ENCODE measurements at regions not wholly inside any gene's neighbourhood (a gene's known extent, or its start where the extent isn't known, plus 50 kb on each side); places are given as distances from the start of the nearest gene placed in this dataset.

GRCh38 chr5:152673601-152674000, 268.5 kb upstream of the NMUR2 start:
- Histone ChIP-seq H3K4me1 (ENCODE audit: control insufficient read depth in 1 of 2, insufficient read depth in 2 of 2, low read length in 2 of 2) (no peaks in the 10 kb centered on the region), H4K20me1 (ENCODE audit: insufficient read depth) (no peaks in the 10 kb centered on the region), H3K36me3 (ENCODE audit: control insufficient read depth in 1 of 2, insufficient read depth in 2 of 2, low read length in 2 of 2) (no peaks in the 10 kb centered on the region), H3K4me3 (replicated peaks in 1 of 2; ENCODE audit: low read depth in 1 of 2, low read length in 2 of 2) (no peak overlapping the region), H3K27ac (ENCODE audit: low read depth, low read length) (no peak overlapping the region), H3K4me2 (ENCODE audit: low read length) (no peak overlapping the region), H3K27me3 (ENCODE audit: insufficient read depth, low read length) (no peaks in the 10 kb centered on the region), H3K9me3 (ENCODE audit: control insufficient read depth in 1 of 2, insufficient read depth in 1 of 2, low read depth in 1 of 2, low read length in 2 of 2) (no peaks in the 10 kb centered on the region; a peak in 1 of 4 replicates), H2AFZ (ENCODE audit: low read depth, low read length, poor library complexity, severe bottlenecking) (no peak overlapping the region), H3K9ac (ENCODE audit: low read length) (no peak overlapping the region), H3K9me2 (ENCODE audit: insufficient read depth) (no peaks in the 10 kb centered on the region), H3K79me2 (ENCODE audit: insufficient read depth, low read length) (no peaks in the 10 kb centered on the region)
- ChIA-PET CTCF (no interaction called here), POLR2A (no interaction called here), RAD21 (ENCODE audit: low non-redundant PET in 1 of 2, low total read pairs in 2 of 2, uncharacterized antibody in 2 of 2, unreplicated experiment in 2 of 2) (no interaction called here)
- no peak for TF ChIP-seq EZH2phosphoT487 (IDR thresholded peaks at IDR 0.05; ENCODE audit: borderline replicate concordance)
- TF ChIP-seq POLR2A (IDR thresholded peaks at IDR 0.05; ENCODE audit: borderline replicate concordance, extremely low read depth, insufficient read depth, insufficient read length), result no peak
- TF ChIP-seq YY1 (IDR thresholded peaks at IDR 0.05; ENCODE audit: extremely low read depth, insufficient replicate concordance, low read depth, low read length), result no peak
- TF ChIP-seq CEBPB (IDR thresholded peaks at IDR 0.05; ENCODE audit: low read depth), result no peak
- TF ChIP-seq SIN3A (IDR thresholded peaks at IDR 0.05; ENCODE audit: low read depth), result no peak
- TF ChIP-seq POLR2AphosphoS5 (IDR thresholded peaks at IDR 0.05; ENCODE audit: low read depth, low read length), result no peak
- TF ChIP-seq, protein P1, sequence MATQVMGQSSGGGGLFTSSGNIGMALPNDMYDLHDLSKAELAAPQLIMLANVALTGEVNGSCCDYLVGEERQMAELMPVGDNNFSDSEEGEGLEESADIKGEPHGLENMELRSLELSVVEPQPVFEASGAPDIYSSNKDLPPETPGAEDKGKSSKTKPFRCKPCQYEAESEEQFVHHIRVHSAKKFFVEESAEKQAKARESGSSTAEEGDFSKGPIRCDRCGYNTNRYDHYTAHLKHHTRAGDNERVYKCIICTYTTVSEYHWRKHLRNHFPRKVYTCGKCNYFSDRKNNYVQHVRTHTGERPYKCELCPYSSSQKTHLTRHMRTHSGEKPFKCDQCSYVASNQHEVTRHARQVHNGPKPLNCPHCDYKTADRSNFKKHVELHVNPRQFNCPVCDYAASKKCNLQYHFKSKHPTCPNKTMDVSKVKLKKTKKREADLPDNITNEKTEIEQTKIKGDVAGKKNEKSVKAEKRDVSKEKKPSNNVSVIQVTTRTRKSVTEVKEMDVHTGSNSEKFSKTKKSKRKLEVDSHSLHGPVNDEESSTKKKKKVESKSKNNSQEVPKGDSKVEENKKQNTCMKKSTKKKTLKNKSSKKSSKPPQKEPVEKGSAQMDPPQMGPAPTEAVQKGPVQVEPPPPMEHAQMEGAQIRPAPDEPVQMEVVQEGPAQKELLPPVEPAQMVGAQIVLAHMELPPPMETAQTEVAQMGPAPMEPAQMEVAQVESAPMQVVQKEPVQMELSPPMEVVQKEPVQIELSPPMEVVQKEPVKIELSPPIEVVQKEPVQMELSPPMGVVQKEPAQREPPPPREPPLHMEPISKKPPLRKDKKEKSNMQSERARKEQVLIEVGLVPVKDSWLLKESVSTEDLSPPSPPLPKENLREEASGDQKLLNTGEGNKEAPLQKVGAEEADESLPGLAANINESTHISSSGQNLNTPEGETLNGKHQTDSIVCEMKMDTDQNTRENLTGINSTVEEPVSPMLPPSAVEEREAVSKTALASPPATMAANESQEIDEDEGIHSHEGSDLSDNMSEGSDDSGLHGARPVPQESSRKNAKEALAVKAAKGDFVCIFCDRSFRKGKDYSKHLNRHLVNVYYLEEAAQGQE (IDR thresholded peaks at IDR 0.05; ENCODE audit: low read depth), result no peak
- no peak for TF ChIP-seq ZNF274 (IDR thresholded peaks at IDR 0.05; ENCODE audit: low read depth, low read length)
- no peak for TF ChIP-seq CTCF (IDR thresholded peaks at IDR 0.05 in 2 of 3, conservative IDR thresholded peaks at IDR 0.05 in 1 of 3; ENCODE audit: borderline replicate concordance in 1 of 3, insufficient read depth in 1 of 3, low read depth in 2 of 3, low read length in 2 of 3)
- TF ChIP-seq ELF1 (IDR thresholded peaks at IDR 0.05; ENCODE audit: borderline replicate concordance, low read depth), result no peak
- no peak for TF ChIP-seq SRF (IDR thresholded peaks at IDR 0.05; ENCODE audit: low read depth)
- no peak for TF ChIP-seq ZFX (IDR thresholded peaks at IDR 0.05)
- TF ChIP-seq FOSL1 (IDR thresholded peaks at IDR 0.05; ENCODE audit: low read depth), result no peak
- no peak for TF ChIP-seq MAX (IDR thresholded peaks at IDR 0.05)
- no peak for TF ChIP-seq CBX3 (IDR thresholded peaks at IDR 0.05; ENCODE audit: low read depth)
- TF ChIP-seq EZH2 (IDR thresholded peaks at IDR 0.05), result no peak
- TF ChIP-seq JUND (IDR thresholded peaks at IDR 0.05), result no peak
- no peak for TF ChIP-seq ATF3 (IDR thresholded peaks at IDR 0.05)
- no peak for TF ChIP-seq RAD21 (IDR thresholded peaks at IDR 0.05; ENCODE audit: low read depth)
- intact Hi-C loops (cut with micrococcal nuclease), result no loop called here
- BruUV-seq (replicated peaks), result no TSS peak
- DNase-seq (ENCODE audit: low read depth, low spot score), result no peak
- no peak for ATAC-seq
